NCI-H1048 (cell line): ENCODE measurements at regions not wholly inside any gene's neighbourhood (a gene's known extent, or its start where the extent isn't known, plus 50 kb on each side); places are given as distances from the start of the nearest gene placed in this dataset.

ENCODE experiments used
- DNase-seq: peaks from one replicate; lab custom pipeline; 2025; lab: John Stamatoyannopoulos, UW

DNA sequence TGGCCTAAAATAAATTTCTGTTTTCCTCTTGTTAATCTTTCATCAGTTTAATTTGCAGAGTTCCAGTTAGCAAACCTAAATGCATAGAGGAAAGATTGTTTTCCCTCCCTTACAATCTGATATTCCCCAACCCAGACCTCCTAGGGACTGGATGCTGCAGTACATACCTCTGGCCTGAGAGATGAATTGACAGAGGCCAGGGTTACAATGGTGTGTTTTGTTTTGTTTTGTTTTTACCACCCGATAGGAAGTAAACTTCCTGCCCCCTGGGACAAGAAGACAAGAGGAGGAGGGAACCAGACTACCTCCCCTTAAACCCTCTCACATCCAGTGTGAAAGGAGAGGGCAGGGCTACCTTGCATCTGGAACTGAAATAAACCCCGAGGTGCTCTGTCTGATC is 319.0 kb downstream of the LRFN2 start:
- DNase-seq = no peak

GRCh38 chr6:40265615-40266014 is 321.5 kb downstream of the LRFN2 start:
- no peak for DNase-seq

DNA sequence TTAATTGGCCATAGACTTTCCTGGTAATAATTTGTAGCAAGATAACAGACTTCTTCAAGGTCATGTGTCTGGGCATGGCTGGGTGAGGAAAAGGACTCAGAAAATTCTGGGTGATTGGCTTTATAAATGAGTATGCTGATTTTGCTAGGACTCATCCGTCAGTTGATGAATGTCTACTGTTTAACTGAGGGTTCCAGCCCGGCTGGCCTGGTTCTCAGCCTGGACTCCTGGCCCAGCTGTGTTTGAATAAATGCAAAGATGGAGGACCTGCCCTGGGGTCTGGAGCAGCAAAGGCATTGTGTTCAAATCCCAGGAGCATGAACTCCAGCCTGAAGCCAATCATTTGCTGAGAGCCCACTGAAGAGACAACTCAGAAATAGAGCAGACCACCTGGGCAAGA is 323.2 kb downstream of the LRFN2 start:
- no peak for DNase-seq

DNA sequence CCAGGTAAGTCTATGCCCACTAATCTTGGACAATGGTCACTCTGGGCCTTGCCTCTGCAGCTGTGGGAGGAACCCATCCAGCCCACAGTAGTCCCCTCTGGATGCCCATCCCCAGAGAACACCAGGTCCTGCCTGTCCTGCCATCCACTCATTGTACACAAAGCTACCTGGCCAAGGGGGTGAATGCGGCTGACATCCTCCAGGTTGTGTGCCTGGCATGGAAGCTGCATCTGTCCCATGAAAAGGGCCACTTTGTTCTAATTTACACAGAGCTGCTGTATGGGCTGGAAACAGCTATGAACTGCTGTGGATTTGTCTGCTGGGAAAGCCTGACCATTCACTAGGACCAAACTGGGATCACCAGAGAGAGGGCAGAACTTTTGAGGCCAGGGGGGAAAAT is 324.8 kb downstream of the LRFN2 start:
- DNase-seq = no peak

DNA sequence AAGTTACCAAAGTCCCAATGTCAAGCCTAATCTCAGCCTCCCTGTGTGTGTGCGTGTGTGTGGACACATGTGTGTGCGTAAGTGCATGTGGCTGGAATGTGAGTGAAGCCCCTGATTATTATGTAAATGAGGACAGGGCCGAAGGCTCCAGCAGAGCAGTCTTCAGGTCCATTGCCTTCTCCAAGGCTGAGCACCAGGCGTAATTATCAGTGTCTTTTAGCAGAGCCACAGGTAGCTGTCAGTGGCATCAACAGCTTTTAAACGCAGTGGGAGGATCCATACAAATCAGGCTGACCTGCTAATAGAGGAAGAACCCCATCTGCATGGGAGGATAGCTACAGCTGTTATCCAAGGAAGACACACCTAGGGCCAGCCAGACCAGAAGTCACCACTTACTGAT is 324.3 kb upstream of the MOCS1 start:
- no peak for DNase-seq

DNA sequence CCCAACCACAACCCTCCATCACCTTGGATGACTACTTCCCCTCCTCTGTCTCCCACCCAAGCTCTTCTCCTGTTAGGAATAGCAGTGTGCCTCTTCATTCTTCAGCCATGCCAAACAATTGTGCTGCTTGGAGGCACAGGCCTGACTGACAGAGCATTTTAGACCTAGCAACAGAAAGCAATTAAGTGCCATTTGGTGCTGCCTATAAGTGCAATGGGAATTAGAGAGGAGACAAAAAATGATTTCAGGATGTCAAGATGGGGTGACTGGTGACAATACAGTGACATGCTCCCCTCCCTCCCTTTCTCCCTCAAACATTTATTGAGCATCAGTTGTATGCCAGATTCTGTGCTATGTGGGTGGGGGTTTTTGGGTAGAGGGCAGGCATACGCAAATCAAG is 322.6 kb upstream of the MOCS1 start:
- DNase-seq = no peak

DNA sequence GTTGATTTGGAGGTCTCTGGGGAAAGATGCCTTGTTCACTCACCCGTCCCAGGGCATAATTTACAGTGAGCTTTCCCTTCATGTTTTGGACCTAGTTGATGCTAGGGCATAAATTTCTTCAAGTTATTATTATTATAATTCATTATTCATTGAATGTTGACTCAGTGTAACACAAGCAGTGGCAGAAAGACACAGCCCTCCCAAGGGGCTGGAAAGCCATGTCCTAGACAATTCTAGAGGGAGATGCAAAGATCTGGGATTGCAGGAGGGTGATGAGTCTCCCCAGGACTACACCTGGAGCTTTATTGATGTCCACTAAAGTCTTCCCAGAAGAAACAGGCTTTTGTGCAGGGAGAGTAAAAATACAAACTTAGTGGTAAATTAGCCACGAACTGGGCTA is 322.0 kb upstream of the MOCS1 start:
- no peak for DNase-seq

GRCh38 chr6:40253420-40253819 is 319.2 kb upstream of the MOCS1 start:
- DNase-seq = no peak

- DNase-seq = no peak
These were observed 318.4 kb upstream of the MOCS1 start for GRCh38 chr6:40252531-40253258.

DNA sequence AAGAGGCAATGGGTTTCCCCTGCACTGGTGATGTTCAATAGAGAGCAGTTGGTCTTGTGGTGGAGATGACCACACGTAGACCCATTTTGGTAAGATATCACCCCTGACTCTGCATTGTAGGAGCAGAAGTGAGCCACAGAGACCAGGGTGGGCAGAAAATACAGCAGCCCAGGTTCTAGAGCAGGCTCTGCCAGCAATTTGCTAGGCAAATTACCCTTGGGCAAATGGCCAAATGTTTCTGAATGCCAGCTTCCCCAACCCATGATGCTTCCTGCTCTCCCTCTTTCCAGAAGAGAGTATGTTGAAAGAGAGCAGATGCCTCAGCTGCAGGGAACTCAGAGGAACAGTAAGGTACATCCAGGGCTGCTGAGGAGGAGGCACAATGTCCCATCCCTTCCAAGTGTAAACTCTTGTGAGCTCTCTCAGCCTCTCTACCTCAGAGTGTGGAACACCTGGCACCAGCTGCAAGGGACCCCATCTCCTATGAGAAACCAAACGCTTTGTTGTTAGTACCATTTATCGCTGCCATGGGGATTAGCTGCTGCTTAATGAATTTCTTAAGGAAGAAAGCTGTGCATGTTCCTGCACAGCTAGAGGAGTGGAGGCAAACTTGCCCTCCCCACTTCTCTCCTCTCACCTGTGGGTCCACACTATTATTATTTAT is 317.5 kb upstream of the MOCS1 start:
- peak; percentile 55 for DNase-seq

DNA sequence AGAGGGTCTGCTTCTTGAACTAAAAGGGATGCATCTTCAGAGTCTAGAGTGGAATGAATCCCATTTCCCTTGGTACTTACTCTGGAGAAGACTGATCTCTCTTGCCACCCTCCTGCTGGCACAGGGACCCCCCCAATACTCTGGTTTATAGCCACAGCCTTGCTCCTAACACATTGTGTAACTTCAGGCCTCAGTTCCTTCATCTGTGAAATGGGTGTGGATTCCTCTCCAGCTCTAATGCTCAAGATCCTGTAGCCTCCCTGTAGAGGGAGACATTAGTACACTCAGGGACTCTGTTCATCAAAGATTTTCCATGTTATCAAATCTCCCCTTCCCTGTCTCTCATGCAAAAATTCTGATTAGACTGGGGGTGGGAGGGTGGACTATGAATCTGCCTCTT is 315.7 kb upstream of the MOCS1 start:
- no peak for DNase-seq

DNA sequence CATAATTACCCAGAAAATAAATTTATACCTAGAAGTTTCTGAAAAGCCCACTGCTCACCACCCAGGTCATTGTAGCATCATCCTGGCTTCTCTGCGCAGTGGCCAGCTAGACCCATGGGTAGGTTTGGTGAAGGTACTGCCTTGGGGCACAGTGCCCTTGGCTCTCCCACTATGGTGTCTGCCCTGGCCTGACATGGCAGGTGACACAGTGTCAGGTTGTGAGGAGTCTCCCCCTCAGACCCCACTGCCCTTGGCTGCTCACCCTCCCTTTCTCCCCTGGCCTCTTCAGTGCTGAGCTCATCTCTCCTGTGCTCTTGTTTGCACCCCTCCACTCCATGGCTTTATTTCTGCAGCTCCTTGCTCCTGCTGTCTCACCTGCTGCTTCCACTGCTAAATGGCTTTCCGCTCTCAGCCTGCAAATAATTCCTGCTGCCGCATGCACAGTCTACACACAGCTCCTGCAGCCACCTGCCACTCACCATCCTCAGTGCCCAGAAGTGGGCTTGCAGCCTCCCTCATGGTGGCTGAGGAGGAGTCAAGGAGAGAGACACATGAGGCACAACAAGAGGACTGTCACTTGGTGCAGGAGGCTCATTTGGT is 313.4 kb upstream of the MOCS1 start:
- DNase-seq = no peak

GRCh38 chr6:40244699-40245098 is 310.4 kb upstream of the MOCS1 start:
- DNase-seq = no peak

- no peak for DNase-seq
These were observed 298.4 kb upstream of the MOCS1 start for GRCh38 chr6:40232698-40233097.

- no peak for DNase-seq
These were observed 293.5 kb upstream of the MOCS1 start for GRCh38 chr6:40227735-40228134.

DNA sequence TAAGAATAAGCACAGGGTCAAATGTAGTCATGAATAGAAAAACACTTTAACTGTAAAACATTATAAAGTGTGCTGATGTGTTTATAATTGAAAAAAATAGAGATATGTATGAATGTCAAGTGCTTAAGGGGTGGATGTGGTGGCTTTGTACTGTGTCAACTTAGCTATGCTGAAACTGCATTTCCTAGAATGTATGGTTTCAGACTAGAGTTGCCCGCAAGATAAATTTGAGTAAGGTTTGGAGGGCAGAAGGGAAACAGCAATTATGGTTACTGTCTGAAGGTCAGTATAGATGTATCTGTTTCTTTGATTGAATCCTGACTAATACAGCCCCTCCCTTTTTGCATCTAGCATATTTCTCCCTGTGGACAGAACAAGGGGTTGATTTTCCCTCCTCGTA is 288.1 kb upstream of the MOCS1 start:
- no peak for DNase-seq

- no peak for DNase-seq
These were observed 285.5 kb upstream of the MOCS1 start for GRCh38 chr6:40219799-40220198.

GRCh38 chr6:40210628-40211056 is 276.4 kb upstream of the MOCS1 start:
- DNase-seq = no peak

DNA sequence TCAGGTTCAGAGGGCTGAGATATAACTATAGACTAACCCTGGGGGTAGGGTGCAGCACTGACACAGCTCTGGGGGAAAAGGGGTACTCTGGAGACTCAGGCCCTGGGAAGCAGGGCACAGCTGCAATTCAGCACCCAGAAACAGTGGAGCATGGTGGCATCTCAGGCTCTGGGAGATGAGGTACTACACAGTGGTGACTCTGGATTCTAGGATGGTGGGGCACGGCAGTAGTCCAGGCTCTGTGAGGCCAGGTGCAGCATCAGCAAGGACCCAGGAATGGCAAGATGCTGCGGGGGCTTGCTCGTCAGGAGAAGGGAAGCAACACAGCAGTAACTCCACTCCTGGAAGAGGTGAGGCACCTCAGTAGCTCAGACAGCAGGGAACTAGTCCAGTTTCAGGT is 271.5 kb upstream of the MOCS1 start:
- no peak for DNase-seq

DNA sequence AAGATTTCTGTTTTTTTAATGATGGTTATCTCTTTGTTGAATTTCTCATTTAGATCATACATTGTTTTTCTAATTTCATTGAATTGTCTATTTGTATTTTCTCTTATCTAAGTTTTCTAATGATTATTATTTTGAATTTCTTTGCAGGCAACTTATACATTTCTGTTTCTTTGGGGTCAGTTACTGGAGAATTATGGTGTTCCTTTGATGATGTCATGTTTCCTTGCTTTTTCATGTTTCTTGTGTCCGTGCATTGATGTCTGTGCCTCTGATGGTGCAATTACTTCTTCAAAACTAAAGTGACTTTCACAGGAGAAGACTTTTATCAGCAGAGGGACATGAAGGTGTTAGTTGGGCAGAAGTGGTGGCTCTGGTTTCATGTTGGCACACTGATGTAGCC is 270.7 kb upstream of the MOCS1 start:
- no peak for DNase-seq

- no peak for DNase-seq
These were observed 263.1 kb upstream of the MOCS1 start for GRCh38 chr6:40197371-40197770.

DNA sequence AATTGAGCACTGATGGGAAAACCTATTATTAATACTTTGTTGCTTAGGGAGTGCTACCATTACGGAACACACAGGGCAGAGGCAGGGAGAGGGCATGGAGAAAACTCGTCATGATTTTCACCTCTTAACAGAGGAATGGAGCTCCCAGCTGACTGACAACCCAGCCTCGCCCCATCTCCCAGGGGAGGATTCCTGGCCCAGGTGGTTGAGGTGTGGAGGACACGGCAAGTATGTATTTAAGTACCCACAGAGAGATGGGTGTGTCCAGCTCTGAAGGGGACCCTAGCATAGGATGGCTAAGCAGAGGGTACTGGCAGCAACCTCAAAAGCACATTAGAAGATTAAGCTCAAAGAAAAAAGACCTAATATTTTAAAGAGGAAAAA is 261.9 kb upstream of the MOCS1 start:
- no peak for DNase-seq

DNA sequence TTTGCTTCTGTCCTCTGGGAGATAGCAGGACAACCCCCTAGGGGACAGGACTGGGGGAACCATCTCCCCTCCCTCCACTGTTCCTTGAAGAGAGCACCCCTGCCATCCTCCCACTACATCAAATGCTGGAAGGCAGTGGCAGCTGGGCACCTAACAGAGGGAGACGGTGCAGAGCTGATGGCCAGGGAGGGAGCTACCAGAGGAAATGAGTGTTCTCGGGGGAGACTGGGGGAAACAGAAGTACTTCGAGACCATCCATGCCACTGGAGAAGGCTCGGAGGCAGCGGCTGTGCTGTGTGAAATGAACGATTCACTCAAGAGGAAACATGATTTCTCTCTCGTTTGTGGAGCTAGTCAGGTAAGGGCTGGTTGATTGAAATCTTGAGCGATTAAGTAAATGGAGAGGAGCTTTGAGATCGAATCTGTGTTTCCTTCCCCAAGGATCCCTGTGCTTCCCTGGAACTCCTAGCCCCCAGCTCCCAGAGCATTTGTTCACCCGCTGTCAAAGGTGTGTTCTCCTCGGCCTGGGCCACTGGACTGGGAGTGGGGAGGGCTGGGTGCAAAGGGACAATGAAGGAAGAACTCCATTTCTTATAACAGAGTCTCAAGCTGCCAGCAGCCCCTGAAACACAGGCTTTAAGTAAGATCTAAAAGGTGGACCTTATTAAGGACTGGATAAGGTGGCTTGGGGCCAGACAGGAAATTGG is 261.3 kb upstream of the MOCS1 start:
- no peak for DNase-seq
